CD4-positive, alpha-beta memory T cell (primary cell): ENCODE measurements at regions not wholly inside any gene's neighbourhood (a gene's known extent, or its start where the extent isn't known, plus 50 kb on each side); places are given as distances from the start of the nearest gene placed in this dataset.
A peak's percentile ranks its signal among the peaks of the same experiment; 100 is the strongest.
"Not testable (repeated sequence)": the region's sequence is repeated elsewhere in the genome, so short reads cannot be mapped to it uniquely, and the experiment has no call there.

ENCODE experiments used
- CTCF ChIA-PET: fragments of 350-600 bp; sonication (Branson Sonifier 250); formaldehyde crosslinking; loops from one replicate; lab custom pipeline; 2021; ENCODE audit warnings: inconsistent platforms; ENCODE audit not compliant: partially characterized antibody; lab: Charles Lee
- POLR2A ChIA-PET: fragments of 350-600 bp; sonication (Branson Sonifier 250); formaldehyde crosslinking; loops from one replicate; lab custom pipeline; 2021; ENCODE audit not compliant: partially characterized antibody; lab: Charles Lee
- DNase-seq, 5 donors: peaks; one replicate each; pipeline versions ENCODE4 v3.0.0 to v3.0.0-alpha.2; 2020 to 2022; ENCODE audit warnings: mixed read lengths in 1 of 5
- H3K27ac ChIP-seq: one replicate; pipeline ENCODE4 v1.7.0; 2013; ENCODE audit warnings: low read depth, low read length
- H3K27me3 ChIP-seq: 2 replicates; pipeline ENCODE4 v1.7.0; 2013; ENCODE audit warnings: mild to moderate bottlenecking, low read length, moderate library complexity; ENCODE audit not compliant: insufficient read depth
- H3K36me3 ChIP-seq: 2 replicates; pipeline ENCODE4 v1.7.0; 2013; ENCODE audit warnings: mild to moderate bottlenecking, low read length, moderate library complexity; ENCODE audit not compliant: insufficient read depth
- H3K4me1 ChIP-seq: 2 replicates; pipeline ENCODE4 v1.7.0; 2013; ENCODE audit warnings: mild to moderate bottlenecking, low read length, moderate library complexity; ENCODE audit not compliant: insufficient read depth
- H3K4me3 ChIP-seq, 2 donors: one replicate each; pipeline ENCODE4 v1.7.0; 2013; ENCODE audit warnings: low read length in 2 of 2, mild to moderate bottlenecking in 1 of 2
- H3K9me3 ChIP-seq, 2 donors: one replicate each; pipeline ENCODE4 v1.7.0; 2013; ENCODE audit warnings: low read length in 2 of 2, control low read depth in 1 of 2; ENCODE audit not compliant: control insufficient read depth in 1 of 2
- H3K27ac Mint-ChIP-seq, 7 donors: one replicate each; pipeline ENCODE4 v1.8.0; 2020 to 2021; ENCODE audit warnings: mixed read lengths in 7 of 7, mild to moderate bottlenecking in 6 of 7, inconsistent platforms in 3 of 7, moderate library complexity in 3 of 7
- H3K27me3 Mint-ChIP-seq, 2 donors: one replicate each; pipeline ENCODE4 v1.8.0; 2020 to 2021; ENCODE audit warnings: mixed read lengths in 2 of 2
- H3K36me3 Mint-ChIP-seq, 2 donors: one replicate each; pipeline ENCODE4 v1.8.0; 2020 to 2021; ENCODE audit warnings: mixed read lengths in 2 of 2, inconsistent platforms in 1 of 2, mild to moderate bottlenecking in 1 of 2
- H3K4me1 Mint-ChIP-seq, 4 donors: one replicate each; pipeline ENCODE4 v1.8.0; 2020 to 2021; ENCODE audit warnings: mixed read lengths in 4 of 4, mild to moderate bottlenecking in 1 of 4
- H3K4me3 Mint-ChIP-seq, 8 donors: one replicate each; pipeline ENCODE4 v1.8.0; 2020 to 2021; ENCODE audit warnings: mixed read lengths in 8 of 8, mild to moderate bottlenecking in 7 of 8, moderate library complexity in 6 of 8, inconsistent platforms in 3 of 8
- H3K9me3 Mint-ChIP-seq, 8 donors: one replicate each; pipeline ENCODE4 v1.8.0; 2020 to 2021; ENCODE audit warnings: mixed read lengths in 8 of 8, mild to moderate bottlenecking in 5 of 8, inconsistent platforms in 3 of 8, moderate library complexity in 1 of 8
- intact Hi-C: fragments of 100-400 bp; cut with micrococcal nuclease; formaldehyde crosslinking; loops from one replicate; pipeline ENCODE4 v1.15.1; 2023

DNA sequence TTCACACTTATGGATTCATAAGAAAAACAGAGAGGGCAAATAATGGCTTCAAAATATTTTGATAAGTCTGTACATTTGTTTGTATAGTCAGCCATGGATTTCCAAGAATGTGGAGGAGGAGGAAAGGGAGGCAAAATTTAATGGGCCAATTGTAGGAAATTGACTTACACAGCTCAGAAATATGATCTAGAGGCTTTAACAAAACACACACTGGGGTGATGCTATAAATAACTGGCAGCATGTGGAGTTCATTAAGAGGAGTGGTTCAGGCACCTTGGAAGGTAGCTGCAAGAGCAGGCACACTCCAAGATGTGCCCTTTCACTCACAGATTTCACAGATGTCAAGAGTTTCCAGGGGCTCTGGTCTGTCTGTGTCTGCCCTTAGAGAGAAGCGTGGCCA, 193.4 kb upstream of the RASGRP1 start:
- ChIA-PET POLR2A (no interaction called here), CTCF (interaction anchor here (1.4 to 1.9 kb wide), 2 partner anchors 9 to 11 kb away, joined by 4 to 5 read pairs; no protein-coding TSS in a partner anchor)
- Mint-ChIP-seq H3K4me3 (no peak overlapping the region), H3K9me3 (no peaks in the 10 kb centered on the region), H3K27ac (no peak overlapping the region), H3K36me3 (no peaks in the 10 kb centered on the region), H3K4me1 (no peaks in the 10 kb centered on the region), H3K27me3 (peaks cover 4 to 6% of the 10 kb centered on the region in 2 donors)
- no peaks in the 10 kb centered on the region for H3K4me1 ChIP-seq
- H3K36me3 ChIP-seq: no peaks in the 10 kb centered on the region
- H3K27ac ChIP-seq: no peak overlapping the region
- no peak overlapping the region for H3K4me3 ChIP-seq
- H3K27me3 ChIP-seq: no peaks in the 10 kb centered on the region
- no peak for DNase-seq
- no peaks in the 10 kb centered on the region for H3K9me3 ChIP-seq
- intact Hi-C loops: no loop called here

DNA sequence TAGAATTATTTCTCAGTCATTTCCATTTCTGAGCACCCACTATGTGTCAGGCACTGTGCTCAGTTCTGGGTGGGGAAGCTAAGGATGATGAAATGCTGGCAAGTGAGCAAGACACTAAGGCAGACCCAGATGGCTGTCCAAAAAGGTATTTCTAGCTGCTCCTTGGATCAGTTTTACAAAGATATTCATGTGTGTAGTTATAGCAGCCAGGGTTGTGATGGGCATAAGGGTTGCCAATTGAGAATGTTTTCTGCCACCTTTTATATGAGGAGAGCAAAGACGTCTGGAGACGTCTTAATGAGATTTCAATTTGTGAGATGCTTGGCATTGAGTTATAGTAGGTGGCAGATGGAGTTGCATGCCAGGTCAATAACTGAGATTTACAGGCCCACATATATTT, 197.1 kb upstream of the RASGRP1 start:
- H3K27ac Mint-ChIP-seq: no peak overlapping the region
- ChIA-PET CTCF (no interaction called here), POLR2A (no interaction called here)
- H3K27me3 ChIP-seq: no peaks in the 10 kb centered on the region
- no peak for DNase-seq
- no peaks in the 10 kb centered on the region for H3K9me3 ChIP-seq
- H3K27me3 Mint-ChIP-seq: peaks cover 0 to 4% of the 10 kb centered on the region in 2 donors
- H3K4me3 Mint-ChIP-seq: no peak overlapping the region
- intact Hi-C loops: no loop called here
- H3K27ac ChIP-seq: no peak overlapping the region
- H3K36me3 ChIP-seq: no peaks in the 10 kb centered on the region
- no peaks in the 10 kb centered on the region for H3K4me1 Mint-ChIP-seq
- H3K36me3 Mint-ChIP-seq: no peaks in the 10 kb centered on the region
- no peaks in the 10 kb centered on the region for H3K4me1 ChIP-seq
- H3K9me3 Mint-ChIP-seq: no peaks in the 10 kb centered on the region
- H3K4me3 ChIP-seq: no peak overlapping the region

DNA sequence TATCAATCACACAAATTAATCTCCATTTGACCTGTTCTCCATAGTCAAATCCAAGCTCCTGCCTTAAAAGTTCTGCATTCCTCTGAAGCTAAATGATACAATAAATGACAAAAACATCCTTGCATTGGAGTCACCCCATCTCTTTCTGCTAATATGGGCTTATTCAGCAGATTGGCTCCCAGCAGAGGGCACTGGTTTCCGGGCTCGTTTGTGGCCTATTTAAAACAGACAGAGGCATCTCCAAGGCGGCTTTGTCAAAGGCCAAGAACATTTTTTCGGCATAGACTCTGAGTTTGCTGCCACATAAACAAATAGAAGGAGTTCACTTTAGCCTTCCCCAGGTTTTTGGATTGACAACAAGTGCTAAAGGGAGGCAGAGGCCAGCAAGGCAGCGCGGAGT, 204.4 kb upstream of the RASGRP1 start:
- no peaks in the 10 kb centered on the region for H3K4me1 ChIP-seq
- H3K4me1 Mint-ChIP-seq: no peaks in the 10 kb centered on the region
- no peak overlapping the region for H3K27ac Mint-ChIP-seq
- H3K27ac ChIP-seq: no peak overlapping the region
- H3K27me3 Mint-ChIP-seq: peaks cover 0 to 1% of the 10 kb centered on the region in 2 donors
- H3K27me3 ChIP-seq: no peaks in the 10 kb centered on the region
- H3K36me3 Mint-ChIP-seq: no peaks in the 10 kb centered on the region
- no peak overlapping the region for H3K4me3 ChIP-seq
- H3K9me3 ChIP-seq: no peaks in the 10 kb centered on the region
- no peak overlapping the region for H3K4me3 Mint-ChIP-seq
- H3K36me3 ChIP-seq: no peaks in the 10 kb centered on the region
- intact Hi-C loops: no loop called here
- no peaks in the 10 kb centered on the region for H3K9me3 Mint-ChIP-seq
- POLR2A ChIA-PET: no interaction called here
- CTCF ChIA-PET: interaction anchor here (1.7 to 2.2 kb wide), 2 partner anchors 12 to 48 kb away, joined by 4 to 5 read pairs; no protein-coding TSS in a partner anchor
- DNase-seq: no peak

DNA sequence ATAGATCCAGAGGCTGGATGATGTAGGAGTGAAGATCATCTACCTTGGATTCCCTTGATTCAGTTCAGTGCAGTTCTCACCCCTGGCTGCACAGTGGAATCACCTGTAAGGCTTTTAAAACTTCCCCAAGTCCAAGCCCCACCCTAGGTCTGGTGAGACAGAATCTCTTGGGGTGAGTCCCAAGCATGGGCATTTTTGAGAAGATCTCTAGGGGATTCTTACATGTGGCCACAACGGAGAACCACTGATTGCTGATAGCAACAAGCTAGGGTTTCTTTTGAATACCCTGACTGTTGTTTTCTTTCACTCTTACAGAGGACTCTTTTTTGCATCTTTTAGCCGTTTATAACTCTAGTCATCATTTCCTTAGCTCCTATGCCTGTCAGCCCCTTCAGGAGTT, 204.9 kb upstream of the RASGRP1 start:
- peaks cover 0 to 1% of the 10 kb centered on the region in 2 donors for H3K27me3 Mint-ChIP-seq
- H3K9me3 Mint-ChIP-seq: peaks cover 0 to 3% (median 0%) of the 10 kb centered on the region in 8 donors
- no peak overlapping the region for H3K27ac ChIP-seq
- H3K36me3 Mint-ChIP-seq: no peaks in the 10 kb centered on the region
- H3K4me1 Mint-ChIP-seq: no peaks in the 10 kb centered on the region
- no peaks in the 10 kb centered on the region for H3K9me3 ChIP-seq
- H3K4me3 Mint-ChIP-seq: no peak overlapping the region
- peak overlapping the region in 1 of 7 donors; percentile 59 for H3K27ac Mint-ChIP-seq
- intact Hi-C loops: no loop called here
- CTCF ChIA-PET: interaction anchor here (1.1 to 2.2 kb wide), 3 partner anchors 12 to 47 kb away, joined by 4 to 5 read pairs (median 4); no protein-coding TSS in a partner anchor
- H3K27me3 ChIP-seq: no peaks in the 10 kb centered on the region
- H3K4me1 ChIP-seq: no peaks in the 10 kb centered on the region
- no peak for DNase-seq
- no peaks in the 10 kb centered on the region for H3K36me3 ChIP-seq
- POLR2A ChIA-PET: no interaction called here
- H3K4me3 ChIP-seq: no peak overlapping the region

DNA sequence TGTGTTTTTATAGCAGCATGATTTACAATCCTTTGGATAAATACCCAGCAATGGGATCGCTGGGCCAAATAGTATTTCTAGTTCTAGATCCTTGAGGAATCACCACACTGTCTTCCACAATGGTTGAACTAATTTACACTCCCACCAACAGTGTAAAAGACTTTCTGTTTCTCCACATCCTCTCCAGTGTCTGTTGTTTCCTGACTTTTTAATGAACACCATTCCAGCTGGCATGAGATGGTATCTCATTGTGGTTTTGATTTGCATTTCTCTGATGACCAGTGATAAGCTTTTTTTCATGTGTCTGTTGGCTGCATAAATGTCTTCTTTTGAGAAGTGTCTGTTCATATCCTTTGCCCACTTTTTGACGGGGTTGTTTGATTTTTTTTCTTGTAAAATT, 209.5 kb upstream of the RASGRP1 start:
- H3K36me3 Mint-ChIP-seq, H3K27me3 ChIP-seq, H3K4me3 ChIP-seq, H3K36me3 ChIP-seq, H3K27ac Mint-ChIP-seq, H3K4me1 Mint-ChIP-seq, H3K4me3 Mint-ChIP-seq, H3K9me3 ChIP-seq, H3K27ac ChIP-seq, POLR2A ChIA-PET, H3K9me3 Mint-ChIP-seq, H3K27me3 Mint-ChIP-seq, DNase-seq, intact Hi-C loops, H3K4me1 ChIP-seq, CTCF ChIA-PET: not testable (repeated sequence)

DNA sequence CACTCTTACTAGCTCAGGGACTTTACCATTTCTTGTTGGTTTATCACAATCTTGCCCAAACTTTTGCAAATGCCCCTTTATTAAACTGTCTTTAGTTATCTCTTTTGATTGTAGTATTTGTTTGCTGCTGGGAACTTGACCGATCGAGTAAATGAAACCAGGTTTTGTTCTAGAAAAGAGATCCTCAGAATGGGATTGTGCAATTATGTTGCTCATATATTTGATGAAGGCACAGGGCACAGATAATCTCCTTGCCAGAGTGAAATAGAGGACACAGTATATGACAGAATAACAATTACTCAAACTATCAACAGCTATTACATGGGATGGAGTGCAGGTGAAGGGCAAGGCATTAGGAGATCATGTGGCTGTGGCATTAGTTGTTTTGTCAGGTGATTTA, 216.6 kb upstream of the RASGRP1 start:
- POLR2A ChIA-PET: no interaction called here
- no peaks in the 10 kb centered on the region for H3K4me1 ChIP-seq
- intact Hi-C loops: no loop called here
- Mint-ChIP-seq H3K27me3 (peaks cover 8 to 14% of the 10 kb centered on the region in 2 donors), H3K27ac (no peak overlapping the region), H3K9me3 (peaks cover 0 to 7% (median under 1%) of the 10 kb centered on the region in 8 donors), H3K36me3 (no peaks in the 10 kb centered on the region), H3K4me1 (no peaks in the 10 kb centered on the region), H3K4me3 (no peak overlapping the region)
- H3K36me3 ChIP-seq: no peaks in the 10 kb centered on the region
- no peaks in the 10 kb centered on the region for H3K9me3 ChIP-seq
- H3K4me3 ChIP-seq: no peak overlapping the region
- H3K27me3 ChIP-seq: no peaks in the 10 kb centered on the region
- H3K27ac ChIP-seq: no peak overlapping the region
- no peak for DNase-seq
- CTCF ChIA-PET: no interaction called here

DNA sequence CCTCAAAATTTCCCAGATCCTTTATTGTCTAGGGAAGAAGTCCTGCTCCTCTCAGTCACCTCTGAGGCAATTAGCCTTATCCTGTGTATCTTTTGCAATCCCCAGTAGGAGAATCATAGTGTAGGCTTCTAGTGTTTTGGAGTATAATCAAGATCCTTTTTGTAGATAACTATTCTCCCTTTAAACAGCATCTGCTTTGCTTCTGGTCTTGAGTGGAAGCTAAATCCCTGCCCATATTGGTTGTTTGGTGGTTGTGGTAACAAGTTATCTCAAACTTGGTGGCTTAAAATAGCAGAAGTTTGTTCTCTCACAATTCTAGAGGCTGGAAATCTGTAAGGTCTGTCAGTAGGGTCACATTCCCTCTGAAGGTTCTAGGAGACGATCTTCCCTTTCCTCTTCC, 217.5 kb upstream of the RASGRP1 start:
- intact Hi-C loops: no loop called here
- Mint-ChIP-seq H3K9me3 (peaks cover 0 to 7% (median 0%) of the 10 kb centered on the region in 8 donors), H3K27me3 (peaks cover 8 to 12% of the 10 kb centered on the region in 2 donors), H3K4me3 (no peak overlapping the region), H3K36me3 (no peaks in the 10 kb centered on the region), H3K4me1 (no peaks in the 10 kb centered on the region), H3K27ac (no peak overlapping the region)
- CTCF ChIA-PET: no interaction called here
- H3K4me3 ChIP-seq: no peak overlapping the region
- H3K36me3 ChIP-seq: no peaks in the 10 kb centered on the region
- H3K9me3 ChIP-seq: no peaks in the 10 kb centered on the region
- POLR2A ChIA-PET: no interaction called here
- no peaks in the 10 kb centered on the region for H3K27me3 ChIP-seq
- H3K4me1 ChIP-seq: no peaks in the 10 kb centered on the region
- H3K27ac ChIP-seq: no peak overlapping the region
- DNase-seq: no peak

DNA sequence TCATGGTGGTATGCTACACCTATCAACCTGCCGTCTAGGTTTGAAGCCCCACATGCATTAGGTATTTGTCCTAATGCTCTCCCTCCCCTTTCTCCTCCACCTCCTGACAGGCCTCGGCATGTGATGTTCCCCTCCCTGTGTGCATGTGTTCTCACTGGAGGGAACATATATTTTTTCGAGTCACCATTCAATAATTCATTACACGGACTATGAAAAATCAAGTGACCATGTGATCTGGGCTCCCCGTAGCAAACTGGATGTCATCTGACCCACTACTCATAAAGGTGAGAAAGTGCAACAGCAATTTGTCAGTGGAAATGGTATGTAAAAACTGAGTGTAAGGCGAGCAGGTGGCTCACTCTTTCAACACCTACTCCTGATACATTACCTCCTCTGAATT, 224.3 kb upstream of the RASGRP1 start:
- H3K4me1 ChIP-seq: no peaks in the 10 kb centered on the region
- no peak for DNase-seq
- Mint-ChIP-seq H3K27ac (no peak overlapping the region), H3K4me3 (no peak overlapping the region), H3K4me1 (no peaks in the 10 kb centered on the region), H3K36me3 (no peaks in the 10 kb centered on the region), H3K27me3 (no peaks in the 10 kb centered on the region), H3K9me3 (peaks cover 0 to 4% (median 0%) of the 10 kb centered on the region in 8 donors)
- no peak overlapping the region for H3K27ac ChIP-seq
- ChIA-PET POLR2A (no interaction called here), CTCF (no interaction called here)
- intact Hi-C loops: no loop called here
- H3K36me3 ChIP-seq: no peaks in the 10 kb centered on the region
- H3K27me3 ChIP-seq: no peaks in the 10 kb centered on the region
- no peaks in the 10 kb centered on the region for H3K9me3 ChIP-seq
- H3K4me3 ChIP-seq: no peak overlapping the region
